Left lung (tissue), 4 donors: ENCODE measurements at regions not wholly inside any gene's neighbourhood (a gene's known extent, or its start where the extent isn't known, plus 50 kb on each side); places are given as distances from the start of the nearest gene placed in this dataset.
A peak's percentile ranks its signal among the peaks of the same experiment; 100 is the strongest.

ENCODE experiments used
- ATAC-seq: fragments of 200-7000 bp; cut with Tn5 transposase; one replicate; pipeline ENCODE4 v1.9.1; 2020; ENCODE audit warnings: moderate library complexity
- DNase-seq, 4 donors: peaks; one replicate each; pipeline ENCODE4 v3.0.0-alpha.2; 2013 to 2020
- H3K27ac ChIP-seq, 2 donors: fragments of 200-600 bp; sonication (generic) in 1 of 2; one replicate each; pipeline versions ENCODE4 v1.5.0 to v1.8.0; 2020 to 2021
- H3K27me3 ChIP-seq, 2 donors: fragments of 200-600 bp; sonication (generic) in 1 of 2; one replicate each; pipeline versions ENCODE4 v1.5.0 to v1.8.0; 2020 to 2021
- H3K36me3 ChIP-seq, 2 donors: fragments of 200-600 bp; sonication (generic) in 1 of 2; one replicate each; pipeline versions ENCODE4 v1.5.0 to v1.8.0; 2020 to 2021
- H3K4me1 ChIP-seq, 2 donors: fragments of 200-600 bp; one replicate each; pipeline ENCODE4 v1.8.0; 2021
- H3K4me3 ChIP-seq, 2 donors: fragments of 200-600 bp; sonication (generic) in 1 of 2; one replicate each; pipeline versions ENCODE4 v1.5.0 to v1.8.0; 2020 to 2021; ENCODE audit warnings: mild to moderate bottlenecking in 1 of 2
- H3K9me3 ChIP-seq, 2 donors: fragments of 200-600 bp; sonication (generic) in 1 of 2; one replicate each; pipeline versions ENCODE4 v1.5.0 to v1.8.0; 2020 to 2021
- intact Hi-C, 2 donors: fragments of 100-400 bp; cut with DNase I; formaldehyde crosslinking; loops; one replicate each; pipeline versions ENCODE4 v1.11.2 to v1.14.2; 2022
- TF ChIP-seq, protein P1 (sequence below), 2 donors: fragments of 200-600 bp; sonication (generic) in 1 of 2; IDR thresholded peaks; one replicate each; pipeline versions ENCODE4 v1.5.0 to v1.8.0; 2021; ENCODE audit warnings: antibody characterized with exemption in 2 of 2
- donor health status: DM: no; HTN: yes; CAD: no.
- donor health status: DM: no; HTN: no; CAD: no.

DNA sequence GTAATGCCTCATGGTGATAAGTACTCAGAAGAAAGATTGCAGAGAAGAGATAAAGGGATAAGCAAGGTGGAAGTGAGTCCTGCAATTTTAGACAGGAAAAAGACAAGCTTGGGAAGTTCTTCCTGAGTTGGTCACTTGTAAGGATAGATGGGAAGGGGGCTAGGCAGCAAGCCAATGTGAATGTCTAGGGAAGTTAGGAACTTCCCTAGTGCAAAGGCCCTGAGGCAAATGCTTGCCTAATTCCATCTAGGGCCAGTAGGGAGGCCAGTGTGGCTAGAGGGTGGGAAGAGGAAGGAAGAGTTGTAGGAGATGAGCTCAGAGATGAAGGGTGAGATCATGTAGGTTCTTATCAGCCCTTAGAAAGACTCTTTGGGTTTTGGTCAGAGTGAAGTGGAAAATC is 206.6 kb downstream of the MAT2B start:
- H3K4me3 ChIP-seq, result no peak overlapping the region
- intact Hi-C loops, result no loop called here
- no peaks in the 10 kb centered on the region for H3K4me1 ChIP-seq
- H3K27ac ChIP-seq, result no peak overlapping the region
- TF ChIP-seq, protein P1, sequence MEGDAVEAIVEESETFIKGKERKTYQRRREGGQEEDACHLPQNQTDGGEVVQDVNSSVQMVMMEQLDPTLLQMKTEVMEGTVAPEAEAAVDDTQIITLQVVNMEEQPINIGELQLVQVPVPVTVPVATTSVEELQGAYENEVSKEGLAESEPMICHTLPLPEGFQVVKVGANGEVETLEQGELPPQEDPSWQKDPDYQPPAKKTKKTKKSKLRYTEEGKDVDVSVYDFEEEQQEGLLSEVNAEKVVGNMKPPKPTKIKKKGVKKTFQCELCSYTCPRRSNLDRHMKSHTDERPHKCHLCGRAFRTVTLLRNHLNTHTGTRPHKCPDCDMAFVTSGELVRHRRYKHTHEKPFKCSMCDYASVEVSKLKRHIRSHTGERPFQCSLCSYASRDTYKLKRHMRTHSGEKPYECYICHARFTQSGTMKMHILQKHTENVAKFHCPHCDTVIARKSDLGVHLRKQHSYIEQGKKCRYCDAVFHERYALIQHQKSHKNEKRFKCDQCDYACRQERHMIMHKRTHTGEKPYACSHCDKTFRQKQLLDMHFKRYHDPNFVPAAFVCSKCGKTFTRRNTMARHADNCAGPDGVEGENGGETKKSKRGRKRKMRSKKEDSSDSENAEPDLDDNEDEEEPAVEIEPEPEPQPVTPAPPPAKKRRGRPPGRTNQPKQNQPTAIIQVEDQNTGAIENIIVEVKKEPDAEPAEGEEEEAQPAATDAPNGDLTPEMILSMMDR (IDR thresholded peaks at IDR 0.05), result no peak
- DNase-seq (no peak), ATAC-seq (no peak)
- H3K27me3 ChIP-seq, result no peaks in the 10 kb centered on the region
- no peaks in the 10 kb centered on the region for H3K9me3 ChIP-seq
- H3K36me3 ChIP-seq, result no peaks in the 10 kb centered on the region

DNA sequence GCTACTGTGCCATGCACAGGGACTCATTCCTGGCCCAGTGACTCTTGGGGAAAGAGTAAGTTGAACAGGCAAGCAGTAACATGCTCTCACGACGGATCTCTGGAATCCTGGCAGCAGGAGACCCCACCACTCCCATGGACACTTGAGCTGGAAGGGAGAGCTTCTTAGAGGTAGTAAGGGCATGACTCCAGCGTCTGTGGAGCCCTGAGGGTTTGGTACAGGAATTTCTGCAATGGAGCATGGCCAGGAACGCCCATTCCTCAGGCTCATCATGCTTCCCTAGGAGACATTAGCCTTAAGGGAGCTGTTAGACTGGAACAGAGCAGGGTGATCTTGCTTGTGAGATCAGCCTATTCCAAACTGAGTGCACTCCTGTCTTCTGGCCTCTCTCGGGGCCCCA is 212.9 kb downstream of the MAT2B start:
- no peak overlapping the region for H3K4me3 ChIP-seq
- TF ChIP-seq, protein P1 (IDR thresholded peaks at IDR 0.05), result no peak
- ATAC-seq, result no peak

DNA sequence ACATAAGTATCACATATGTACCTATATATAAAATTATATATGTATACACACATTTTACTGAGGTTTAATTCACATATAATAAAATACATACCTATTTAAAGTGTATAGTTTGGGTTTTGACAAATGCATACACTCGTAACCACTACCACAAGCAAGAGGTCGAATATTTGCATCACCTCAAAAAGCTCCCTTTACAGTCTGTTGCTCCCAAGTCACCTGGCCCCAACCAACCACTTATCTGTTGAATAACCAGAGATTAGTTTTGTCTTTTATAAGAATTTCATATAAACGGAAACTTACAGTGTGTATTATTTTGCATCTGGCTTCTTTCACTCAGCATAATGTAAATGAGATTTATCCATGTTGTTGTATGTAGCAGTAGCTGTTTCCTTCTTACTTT is 218.9 kb downstream of the MAT2B start:
- intact Hi-C loops, result no loop called here
- H3K27ac ChIP-seq, result no peak overlapping the region
- H3K4me1 ChIP-seq, result no peaks in the 10 kb centered on the region
- H3K9me3 ChIP-seq, result no peaks in the 10 kb centered on the region
- H3K27me3 ChIP-seq, result no peaks in the 10 kb centered on the region
- H3K4me3 ChIP-seq, result no peak overlapping the region
- no peak for DNase-seq
- TF ChIP-seq, protein P1 (IDR thresholded peaks at IDR 0.05), result no peak
- no peak for ATAC-seq
- H3K36me3 ChIP-seq, result no peaks in the 10 kb centered on the region

More for the DNA sequence above, 212.9 kb downstream of the MAT2B start:
- Histone ChIP-seq H3K27me3 (no peaks in the 10 kb centered on the region), H3K27ac (no peak overlapping the region), H3K4me1 (no peaks in the 10 kb centered on the region), H3K9me3 (no peaks in the 10 kb centered on the region), H3K36me3 (no peaks in the 10 kb centered on the region)
- intact Hi-C loops, result no loop called here
- no peak for DNase-seq

DNA sequence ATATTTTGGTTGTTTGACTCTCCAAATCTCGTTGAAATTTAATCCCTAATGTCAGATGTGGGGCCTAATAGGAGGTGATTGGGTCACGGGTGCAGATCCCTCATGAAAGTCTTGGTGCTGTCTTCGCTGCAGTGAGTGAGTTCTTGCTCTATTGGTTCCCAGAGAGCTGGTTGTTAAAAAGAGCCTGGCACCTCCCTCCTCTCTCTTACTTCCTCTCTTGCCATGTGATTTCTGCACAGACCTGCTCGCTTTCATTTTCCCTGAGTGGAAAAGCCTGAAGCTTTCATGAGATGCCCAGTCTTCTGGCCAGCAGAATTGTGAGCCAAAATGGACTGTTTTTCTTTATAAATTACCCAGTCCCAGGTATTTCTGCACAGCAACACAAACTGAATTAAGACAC is 221.6 kb downstream of the MAT2B start:
- Histone ChIP-seq H3K27ac (no peak overlapping the region), H3K9me3 (no peaks in the 10 kb centered on the region), H3K4me3 (no peak overlapping the region), H3K36me3 (no peaks in the 10 kb centered on the region), H3K27me3 (no peaks in the 10 kb centered on the region), H3K4me1 (no peaks in the 10 kb centered on the region)
- intact Hi-C loops, result no loop called here
- TF ChIP-seq, protein P1 (IDR thresholded peaks at IDR 0.05), result no peak
- ATAC-seq (no peak), DNase-seq (no peak)

DNA sequence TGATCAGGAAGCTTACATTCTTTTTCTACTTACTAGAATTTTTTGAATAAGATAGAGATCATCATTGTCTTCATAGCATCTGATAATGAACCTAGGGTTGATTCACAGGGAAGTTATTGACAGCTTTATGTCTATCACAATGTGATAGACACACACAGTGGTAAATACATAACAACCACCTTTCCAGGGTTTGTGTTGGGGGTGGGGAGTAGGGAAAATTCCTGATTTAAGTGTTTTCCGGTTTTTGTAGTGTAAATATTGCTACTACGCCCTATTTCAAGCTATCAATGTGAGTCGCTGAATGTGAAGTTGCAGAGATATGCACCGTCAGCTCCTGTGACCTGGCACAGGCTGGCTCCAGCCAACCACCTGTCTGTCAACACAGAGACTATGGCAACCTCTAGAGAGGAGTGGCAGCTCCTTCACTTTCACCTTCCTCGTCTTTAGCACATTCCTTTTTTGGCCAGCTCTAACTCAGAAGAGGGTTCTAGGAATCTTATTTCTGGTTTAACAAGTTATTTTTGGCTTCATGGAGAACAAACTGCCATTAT is 224.9 kb downstream of the MAT2B start:
- ATAC-seq (peak; percentile 100), DNase-seq (peak in 2 of 4 donors; percentile 43 to 73)
- no peaks in the 10 kb centered on the region for H3K9me3 ChIP-seq

More for the DNA sequence above, 224.9 kb downstream of the MAT2B start:
- H3K27me3 ChIP-seq, result no peaks in the 10 kb centered on the region
- TF ChIP-seq, protein P1 (IDR thresholded peaks at IDR 0.05), result no peak
- H3K27ac ChIP-seq, result no peak overlapping the region
- H3K4me3 ChIP-seq, result no peak overlapping the region
- no peaks in the 10 kb centered on the region for H3K36me3 ChIP-seq
- H3K4me1 ChIP-seq, result no peaks in the 10 kb centered on the region
- intact Hi-C loops, result no loop called here
